K562 (cell line): ENCODE measurements at regions not wholly inside any gene's neighbourhood (a gene's known extent, or its start where the extent isn't known, plus 50 kb on each side); places are given as distances from the start of the nearest gene placed in this dataset.

ENCODE experiments used
- ATAC-seq: fragments of 200-7000 bp; cut with Tn5 transposase; 3 replicates; pipeline ENCODE4 v1.9.1; 2020; ENCODE audit warnings: moderate library complexity
- BruUV-seq: library from RNA; stranded (reverse); fragments of 400-500 nt; replicated peaks from 2 replicates; lab custom pipeline; 2021; lab: Mats Ljungman, UMichigan
- CTCF ChIA-PET: fragments of 300-600 bp; formaldehyde crosslinking; extraction: SDS; loops from one replicate; lab custom pipeline; 2021; ENCODE audit warnings: low intra/inter-chr PET ratio; lab: Yijun Ruan, JAX
- POLR2A ChIA-PET: fragments of 300-600, 350-650 bp; sonication (Branson Sonifier 250); formaldehyde crosslinking; extraction: SDS; loops from one replicate; lab custom pipeline; 2021; ENCODE audit warnings: antibody characterized with exemption, inconsistent platforms; lab: Yijun Ruan, JAX
- DNase-seq, 4 experiments: peaks; one replicate each; pipeline versions ENCODE4 v3.0.0 to v3.0.0-alpha.2; 2011 to 2018; ENCODE audit warnings: low spot score in 3 of 4, mixed read lengths in 3 of 4; ENCODE audit errors: extremely low read depth in 1 of 4
- FAIRE-seq: peaks from 2 replicates; lab custom pipeline; 2011; peaks lifted over from hg19 to GRCh38; lab: Jason Lieb, UNC
- H2AFZ ChIP-seq: 2 replicates; pipeline ENCODE4 v1.6.0; 2011; ENCODE audit warnings: low read depth, low read length, control low read depth, inconsistent platforms
- H3K27ac ChIP-seq: fragments of 200-600 bp; 3 replicates; pipeline ENCODE4 v1.8.0; 2011; ENCODE audit warnings: low read depth, mild to moderate bottlenecking, control low read depth, inconsistent platforms, low read length, moderate library complexity, mixed read lengths; ENCODE audit errors: extremely low read depth
- H3K27me3 ChIP-seq, 2 experiments: fragments of 300-600 bp in 1 of 2; 2 replicates in 1 of 2; 3 replicates in 1 of 2; pipeline versions ENCODE4 v1.6.0 to v1.8.0; 2011; ENCODE audit warnings: inconsistent platforms in 2 of 2, low read length in 2 of 2, mild to moderate bottlenecking in 1 of 2, mixed read lengths in 1 of 2, moderate library complexity in 1 of 2; ENCODE audit not compliant: control insufficient read depth in 2 of 2, insufficient read depth in 2 of 2
- H3K36me3 ChIP-seq: fragments of 300-600 bp; 3 replicates; pipeline ENCODE4 v1.8.0; 2011; ENCODE audit warnings: mild to moderate bottlenecking, low read length, inconsistent platforms; ENCODE audit not compliant: control insufficient read depth, insufficient read depth
- H3K4me1 ChIP-seq, 2 experiments: fragments of 200-600 bp in 1 of 2; replicated peaks in 1 of 2; 2 replicates in 1 of 2; 3 replicates in 1 of 2; pipeline versions ENCODE4 v1.5.1 to v1.8.0; 2011; ENCODE audit warnings: inconsistent platforms in 2 of 2, low read length in 2 of 2, mild to moderate bottlenecking in 1 of 2, mixed read lengths in 1 of 2, moderate library complexity in 1 of 2; ENCODE audit not compliant: control insufficient read depth in 2 of 2, insufficient read depth in 2 of 2
- H3K4me2 ChIP-seq: 2 replicates; pipeline ENCODE4 v1.6.1; 2011; ENCODE audit warnings: low read length, control low read depth, inconsistent platforms, mixed read lengths; ENCODE audit not compliant: insufficient read depth
- H3K4me3 ChIP-seq: fragments of 200-600 bp; sonication (generic), shearing (Covaris generic); 2 replicates; pipeline ENCODE4 v1.5.1; 2016; ENCODE audit warnings: control low read depth, inconsistent platforms
- H3K79me2 ChIP-seq: fragments of 200-600 bp; 3 replicates; pipeline ENCODE4 v1.8.0; 2011; ENCODE audit warnings: low read length, inconsistent platforms; ENCODE audit not compliant: control insufficient read depth, insufficient read depth
- H3K9ac ChIP-seq, 2 experiments: 2 replicates each; pipeline versions ENCODE4 v1.6.0 to v1.6.1; 2011; ENCODE audit warnings: low read depth in 2 of 2, low read length in 2 of 2, control low read depth in 1 of 2, inconsistent platforms in 1 of 2, mild to moderate bottlenecking in 1 of 2, mixed read lengths in 1 of 2; ENCODE audit not compliant: insufficient read depth in 1 of 2
- H3K9me1 ChIP-seq: one replicate; pipeline ENCODE4 v1.6.0; 2011; ENCODE audit warnings: inconsistent platforms, mild to moderate bottlenecking, low read length, moderate library complexity; ENCODE audit not compliant: control insufficient read depth, insufficient read depth
- H3K9me3 ChIP-seq: replicated peaks from 2 replicates; pipeline ENCODE4 v1.5.1; 2011; ENCODE audit warnings: low read depth, low read length, inconsistent platforms; ENCODE audit not compliant: control insufficient read depth, insufficient read depth
- H4K20me1 ChIP-seq: replicated peaks from 2 replicates; pipeline ENCODE4 v1.6.1; 2011; ENCODE audit warnings: low read length, inconsistent platforms, mixed read lengths; ENCODE audit not compliant: control insufficient read depth, insufficient read depth
- BRD4 ChIP-seq: fragments of 200-600 bp; sonication (generic); IDR thresholded peaks from 2 replicates; pipeline ENCODE4 v1.6.1; 2017; ENCODE audit warnings: inconsistent platforms
- DMBX1 ChIP-seq: fragments of 250-450 bp; sonication (Bioruptor Pico); IDR thresholded peaks from 2 replicates; pipeline ENCODE4 v1.8.0; 2022; ENCODE audit warnings: inconsistent platforms, mild to moderate bottlenecking, moderate library complexity, borderline replicate concordance
- KDM2B ChIP-seq: fragments of 250-450 bp; sonication (Bioruptor Pico); IDR thresholded peaks from 2 replicates; pipeline ENCODE4 v1.8.0; 2021; ENCODE audit warnings: mild to moderate bottlenecking, moderate library complexity
- KLF16 ChIP-seq: IDR thresholded peaks from 2 replicates; pipeline ENCODE4 v1.6.1; 2016; ENCODE audit warnings: antibody characterized with exemption
- POLR2AphosphoS5 ChIP-seq: IDR thresholded peaks from 2 replicates; pipeline ENCODE4 v1.6.1; 2011; ENCODE audit warnings: mild to moderate bottlenecking, low read depth, low read length, moderate library complexity; ENCODE audit not compliant: control insufficient read depth, insufficient read depth
- PTBP1 ChIP-seq: fragments of 200-400 bp; formaldehyde crosslinking; IDR thresholded peaks from 2 replicates; pipeline ENCODE4 v1.6.1; 2017; ENCODE audit warnings: low read depth, low read length
- SNRNP70 ChIP-seq: fragments of 200-400 bp; formaldehyde crosslinking; optimal IDR thresholded peaks from 2 replicates; pipeline ENCODE3; 2017; ENCODE audit warnings: low read depth, low read length
- SRSF1 ChIP-seq: fragments of 200-400 bp; formaldehyde crosslinking; IDR thresholded peaks from 2 replicates; pipeline ENCODE4 v1.6.1; 2017; ENCODE audit warnings: mild to moderate bottlenecking, low read depth, low read length, moderate library complexity
- TARDBP ChIP-seq: fragments of 450-650 bp; IDR thresholded peaks from 2 replicates; pipeline ENCODE4 v1.6.1; 2016
- WHSC1 ChIP-seq: IDR thresholded peaks from one replicate; pipeline ENCODE4 v1.6.1; 2012; ENCODE audit warnings: low read length, control low read depth, inconsistent platforms
- ZNF766 ChIP-seq: fragments of 200-800 bp; sonication (Bioruptor generic); conservative IDR thresholded peaks from 2 replicates; pipeline ENCODE4 v1.6.1; 2016; ENCODE audit warnings: missing genetic modification characterization, missing compliant biosample characterization
- ZSCAN32 ChIP-seq: fragments of 450-650 bp; formaldehyde crosslinking; IDR thresholded peaks from 2 replicates; pipeline ENCODE4 v1.4.0; 2020; ENCODE audit warnings: mild to moderate bottlenecking, moderate library complexity
- WGBS: fragments of 100-300 bp; shearing (Covaris generic); methylation state at CpG from one replicate; pipeline ENCODE4 v1.1.6; 2016; ENCODE audit warnings: low coverage, mixed read lengths; ENCODE audit not compliant: insufficient coverage; ENCODE audit errors: missing lambda C conversion rate; 5-methylcytosine and 5-hydroxymethylcytosine counted together
- in situ Hi-C: fragments of 300-500 bp; cut with MboI; formaldehyde crosslinking; loops from 4 replicates; pipeline ENCODE4 v1.15.0; 2018; ENCODE audit warnings: inconsistent platforms, mixed read lengths
- intact Hi-C: fragments of 100-400 bp; cut with micrococcal nuclease; formaldehyde crosslinking; loops from 2 replicates; pipeline ENCODE4 v1.14.2; 2022
- TF ChIP-seq, protein P1 (sequence below): fragments of 250-450 bp; sonication (Bioruptor Pico); IDR thresholded peaks from 2 replicates; pipeline ENCODE4 v1.4.0; 2020; ENCODE audit warnings: mild to moderate bottlenecking, moderate library complexity, borderline replicate concordance
- TF ChIP-seq, protein P2 (sequence below), 2 experiments: fragments of 450-650 bp; conservative IDR thresholded peaks; 2 replicates each; pipeline ENCODE4 v1.6.1; 2017; ENCODE audit warnings: mild to moderate bottlenecking in 2 of 2, moderate library complexity in 2 of 2
- TF ChIP-seq, protein P3 (sequence below): fragments of 450-650 bp; formaldehyde crosslinking; conservative IDR thresholded peaks from 2 replicates; pipeline ENCODE4 v1.4.0; 2022; ENCODE audit warnings: mild to moderate bottlenecking, missing genetic modification characterization
- TF ChIP-seq, protein P4 (sequence below), 2 experiments: fragments of 200-800 bp in 1 of 2; sonication (Bioruptor generic) in 1 of 2; sonication (generic) in 1 of 2; formaldehyde crosslinking in 1 of 2; IDR thresholded peaks in 1 of 2; conservative IDR thresholded peaks in 1 of 2; 2 replicates each; pipeline versions ENCODE4 v1.5.0 to v1.6.1; 2016 to 2020; ENCODE audit warnings: missing compliant biosample characterization in 1 of 2, missing genetic modification characterization in 1 of 2, missing genetic modification reagents in 1 of 2

DNA sequence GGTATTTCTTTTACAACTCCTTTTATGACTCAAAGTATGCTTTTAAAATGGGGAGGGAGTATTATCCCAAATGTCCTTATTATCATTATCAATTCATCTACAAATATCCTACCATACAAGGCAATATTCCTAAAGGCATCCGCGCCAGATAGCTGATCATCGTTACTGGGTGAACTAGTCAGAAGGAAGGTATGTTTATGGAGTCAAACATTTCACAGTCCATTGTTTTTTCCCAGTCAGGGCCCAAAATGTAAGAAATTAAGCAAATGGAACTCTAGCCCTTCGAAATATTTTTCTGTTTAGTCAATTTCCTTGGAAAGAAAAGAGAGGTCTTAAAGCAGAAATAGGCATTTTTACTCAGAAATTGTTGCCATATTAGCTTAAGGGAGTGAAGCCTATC is 188.5 kb upstream of the CCNG1 start (continued):
- TF ChIP-seq, protein P1, sequence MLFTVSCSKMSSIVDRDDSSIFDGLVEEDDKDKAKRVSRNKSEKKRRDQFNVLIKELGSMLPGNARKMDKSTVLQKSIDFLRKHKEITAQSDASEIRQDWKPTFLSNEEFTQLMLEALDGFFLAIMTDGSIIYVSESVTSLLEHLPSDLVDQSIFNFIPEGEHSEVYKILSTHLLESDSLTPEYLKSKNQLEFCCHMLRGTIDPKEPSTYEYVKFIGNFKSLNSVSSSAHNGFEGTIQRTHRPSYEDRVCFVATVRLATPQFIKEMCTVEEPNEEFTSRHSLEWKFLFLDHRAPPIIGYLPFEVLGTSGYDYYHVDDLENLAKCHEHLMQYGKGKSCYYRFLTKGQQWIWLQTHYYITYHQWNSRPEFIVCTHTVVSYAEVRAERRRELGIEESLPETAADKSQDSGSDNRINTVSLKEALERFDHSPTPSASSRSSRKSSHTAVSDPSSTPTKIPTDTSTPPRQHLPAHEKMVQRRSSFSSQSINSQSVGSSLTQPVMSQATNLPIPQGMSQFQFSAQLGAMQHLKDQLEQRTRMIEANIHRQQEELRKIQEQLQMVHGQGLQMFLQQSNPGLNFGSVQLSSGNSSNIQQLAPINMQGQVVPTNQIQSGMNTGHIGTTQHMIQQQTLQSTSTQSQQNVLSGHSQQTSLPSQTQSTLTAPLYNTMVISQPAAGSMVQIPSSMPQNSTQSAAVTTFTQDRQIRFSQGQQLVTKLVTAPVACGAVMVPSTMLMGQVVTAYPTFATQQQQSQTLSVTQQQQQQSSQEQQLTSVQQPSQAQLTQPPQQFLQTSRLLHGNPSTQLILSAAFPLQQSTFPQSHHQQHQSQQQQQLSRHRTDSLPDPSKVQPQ (CRISPR knock-in tag) = no peak

DNA sequence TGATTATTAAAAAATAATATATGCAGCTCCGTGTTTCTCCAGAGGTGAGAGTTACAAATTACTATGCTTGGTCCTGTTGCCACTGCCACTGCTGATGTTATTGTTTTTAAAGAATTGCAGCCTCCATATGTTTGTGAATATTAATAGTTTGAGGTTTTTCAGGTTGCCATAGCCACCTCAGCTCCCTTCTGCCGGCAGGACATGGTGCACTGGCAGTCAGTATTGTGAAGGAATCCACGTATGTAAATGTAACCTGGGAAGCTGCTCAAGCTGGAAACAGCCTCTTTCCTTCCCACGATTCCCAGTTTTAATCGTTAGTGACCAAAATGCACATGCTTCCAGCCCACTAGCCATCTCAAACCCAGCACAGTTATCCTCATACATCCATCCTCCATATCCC is 184.4 kb upstream of the CCNG1 start:
- H3K27ac ChIP-seq = no peak overlapping the region
- ChIA-PET POLR2A (no interaction called here), CTCF (no interaction called here)
- H3K36me3 ChIP-seq = no peaks in the 10 kb centered on the region
- H3K9me1 ChIP-seq = no peaks in the 10 kb centered on the region
- H3K4me1 ChIP-seq = no peaks in the 10 kb centered on the region
- no peak overlapping the region for H3K4me3 ChIP-seq
- no peak overlapping the region for H3K4me2 ChIP-seq
- in situ Hi-C loops (no loop called here), intact Hi-C loops (no loop called here)
- H3K27me3 ChIP-seq = no peaks in the 10 kb centered on the region
- DNase-seq (no peak), FAIRE-seq (no peak), ATAC-seq (no peak)
- no peak overlapping the region for H2AFZ ChIP-seq
- 0% methylated on average over 5 of the region's 5 CpGs for WGBS
- H3K9me3 ChIP-seq = no peaks in the 10 kb centered on the region
- BruUV-seq = no TSS peak
- no peaks in the 10 kb centered on the region for H4K20me1 ChIP-seq
- H3K79me2 ChIP-seq = no peaks in the 10 kb centered on the region
- no peak overlapping the region for H3K9ac ChIP-seq
- TF ChIP-seq BRD4 (no peak), ZSCAN32 (CRISPR knock-in tag) (no peak), DMBX1 (CRISPR knock-in tag) (no peak), POLR2AphosphoS5 (no peak), ZNF766 (CRISPR knock-in tag) (no peak), TARDBP (no peak), KLF16 (no peak), SRSF1 (no peak), KDM2B (CRISPR knock-in tag) (no peak), SNRNP70 (no peak), WHSC1 (no peak), PTBP1 (no peak)
- TF ChIP-seq, protein P2, sequence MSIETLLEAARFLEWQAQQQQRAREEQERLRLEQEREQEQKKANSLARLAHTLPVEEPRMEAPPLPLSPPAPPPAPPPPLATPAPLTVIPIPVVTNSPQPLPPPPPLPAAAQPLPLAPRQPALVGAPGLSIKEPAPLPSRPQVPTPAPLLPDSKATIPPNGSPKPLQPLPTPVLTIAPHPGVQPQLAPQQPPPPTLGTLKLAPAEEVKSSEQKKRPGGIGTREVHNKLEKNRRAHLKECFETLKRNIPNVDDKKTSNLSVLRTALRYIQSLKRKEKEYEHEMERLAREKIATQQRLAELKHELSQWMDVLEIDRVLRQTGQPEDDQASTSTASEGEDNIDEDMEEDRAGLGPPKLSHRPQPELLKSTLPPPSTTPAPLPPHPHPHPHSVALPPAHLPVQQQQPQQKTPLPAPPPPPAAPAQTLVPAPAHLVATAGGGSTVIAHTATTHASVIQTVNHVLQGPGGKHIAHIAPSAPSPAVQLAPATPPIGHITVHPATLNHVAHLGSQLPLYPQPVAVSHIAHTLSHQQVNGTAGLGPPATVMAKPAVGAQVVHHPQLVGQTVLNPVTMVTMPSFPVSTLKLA (conservative IDR thresholded peaks at IDR 0.05) = no peak
- TF ChIP-seq, protein P3, sequence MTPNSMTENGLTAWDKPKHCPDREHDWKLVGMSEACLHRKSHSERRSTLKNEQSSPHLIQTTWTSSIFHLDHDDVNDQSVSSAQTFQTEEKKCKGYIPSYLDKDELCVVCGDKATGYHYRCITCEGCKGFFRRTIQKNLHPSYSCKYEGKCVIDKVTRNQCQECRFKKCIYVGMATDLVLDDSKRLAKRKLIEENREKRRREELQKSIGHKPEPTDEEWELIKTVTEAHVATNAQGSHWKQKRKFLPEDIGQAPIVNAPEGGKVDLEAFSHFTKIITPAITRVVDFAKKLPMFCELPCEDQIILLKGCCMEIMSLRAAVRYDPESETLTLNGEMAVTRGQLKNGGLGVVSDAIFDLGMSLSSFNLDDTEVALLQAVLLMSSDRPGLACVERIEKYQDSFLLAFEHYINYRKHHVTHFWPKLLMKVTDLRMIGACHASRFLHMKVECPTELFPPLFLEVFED = no peak
- TF ChIP-seq, protein P4, sequence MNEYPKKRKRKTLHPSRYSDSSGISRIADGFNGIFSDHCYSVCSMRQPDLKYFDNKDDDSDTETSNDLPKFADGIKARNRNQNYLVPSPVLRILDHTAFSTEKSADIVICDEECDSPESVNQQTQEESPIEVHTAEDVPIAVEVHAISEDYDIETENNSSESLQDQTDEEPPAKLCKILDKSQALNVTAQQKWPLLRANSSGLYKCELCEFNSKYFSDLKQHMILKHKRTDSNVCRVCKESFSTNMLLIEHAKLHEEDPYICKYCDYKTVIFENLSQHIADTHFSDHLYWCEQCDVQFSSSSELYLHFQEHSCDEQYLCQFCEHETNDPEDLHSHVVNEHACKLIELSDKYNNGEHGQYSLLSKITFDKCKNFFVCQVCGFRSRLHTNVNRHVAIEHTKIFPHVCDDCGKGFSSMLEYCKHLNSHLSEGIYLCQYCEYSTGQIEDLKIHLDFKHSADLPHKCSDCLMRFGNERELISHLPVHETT (CRISPR knock-in tag; conservative IDR thresholded peaks at IDR 0.05 in 1 of 2, IDR thresholded peaks at IDR 0.05 in 1 of 2) = no peak
